GM19351 (cell line): ENCODE measurements at regions not wholly inside any gene's neighbourhood (a gene's known extent, or its start where the extent isn't known, plus 50 kb on each side); places are given as distances from the start of the nearest gene placed in this dataset.

Experiments
- ATAC-seq: cut with Tn5 transposase; IDR thresholded peaks from one replicate; pipeline ENCODE4 v1.9.1; 2021; ENCODE audit warnings: mild to moderate bottlenecking, moderate library complexity; ENCODE audit not compliant: unreplicated experiment

DNA sequence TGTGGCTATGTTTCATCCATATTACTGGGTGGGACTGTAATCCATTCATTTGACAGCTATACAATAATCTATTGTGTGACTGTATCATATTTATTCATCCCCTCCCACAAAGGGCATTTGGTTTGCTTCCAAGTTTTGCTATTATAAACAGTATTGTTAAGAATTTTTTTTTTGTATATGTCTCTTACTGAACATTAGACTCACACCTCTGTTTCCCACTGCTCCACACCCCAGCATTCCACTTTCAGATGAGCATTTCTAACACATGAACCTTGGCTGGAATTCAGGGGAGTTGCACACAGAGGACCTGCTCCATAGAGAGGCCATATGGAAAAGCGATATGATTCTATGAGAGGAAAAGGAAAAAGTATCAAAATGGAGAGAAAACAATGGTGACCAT lies 81.6 kb upstream of the DKK2 start:
- no peak for ATAC-seq

DNA sequence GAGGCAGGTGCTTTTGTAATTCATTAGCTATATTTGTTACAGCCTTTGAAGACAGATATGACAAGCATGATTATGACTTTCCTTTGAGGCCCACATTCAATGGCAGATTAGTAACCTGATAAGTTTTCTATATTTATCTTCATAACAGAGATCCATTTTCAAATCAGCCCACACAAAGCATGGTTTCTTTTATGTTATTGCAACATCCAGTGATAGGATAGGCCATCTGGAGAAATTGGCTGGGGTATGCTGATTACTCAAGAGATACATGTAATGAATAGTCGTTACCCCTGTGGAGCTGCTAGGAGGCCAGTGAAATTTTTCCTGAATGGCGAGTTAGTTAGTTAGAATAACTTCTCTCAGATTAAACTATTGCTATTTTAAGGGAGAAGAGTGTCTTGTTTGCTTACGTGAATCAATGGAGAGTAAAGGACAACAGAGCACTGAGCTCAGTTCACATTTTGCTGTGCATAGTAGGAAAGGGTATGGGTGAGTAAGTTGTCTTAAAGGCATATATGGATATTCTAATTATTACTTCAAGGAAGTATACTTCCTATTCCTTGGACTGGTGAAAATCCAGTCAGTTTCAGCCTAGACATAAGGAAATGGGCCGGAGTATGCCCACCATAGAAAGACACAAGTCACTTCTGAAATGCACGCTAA lies 79.2 kb upstream of the DKK2 start:
- ATAC-seq = no peak

DNA sequence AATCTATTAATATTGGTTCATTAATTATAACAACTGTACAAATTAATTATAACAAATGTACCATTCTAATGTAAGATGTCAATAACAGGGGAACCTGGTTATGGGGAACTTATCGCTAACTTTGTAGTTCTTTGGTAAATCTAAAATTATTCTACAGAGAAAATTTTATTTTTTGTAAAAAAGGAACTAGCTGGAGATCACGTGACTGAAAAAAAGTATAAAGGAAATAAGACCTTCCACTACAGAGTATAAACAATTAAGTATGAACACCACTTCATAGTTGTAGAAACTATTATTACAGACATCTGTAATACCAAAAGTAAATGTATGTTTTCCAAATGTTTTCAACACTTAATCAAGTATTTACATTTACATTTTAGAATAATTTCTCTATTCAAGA lies 77.9 kb upstream of the DKK2 start:
- ATAC-seq = no peak

DNA sequence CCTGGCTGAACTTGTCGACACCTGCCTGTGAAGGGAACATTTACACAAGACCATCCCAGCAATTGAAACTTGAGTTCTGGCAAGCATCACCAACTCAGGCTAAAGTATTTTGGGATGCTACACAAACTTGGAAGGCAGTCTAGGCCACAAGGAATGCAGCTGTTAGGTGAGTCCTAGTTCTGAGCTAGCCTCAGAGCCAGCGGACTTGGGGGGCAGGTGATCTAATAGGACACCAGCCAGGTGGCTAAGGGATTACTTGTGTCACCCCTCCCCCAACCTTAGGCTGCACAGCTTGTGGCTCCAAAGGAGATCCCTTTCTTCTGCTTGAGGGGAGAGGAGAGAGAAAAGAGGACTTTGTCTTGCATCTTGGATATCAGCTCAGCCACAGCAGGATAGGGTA lies 62.3 kb upstream of the DKK2 start:
- ATAC-seq = no peak

DNA sequence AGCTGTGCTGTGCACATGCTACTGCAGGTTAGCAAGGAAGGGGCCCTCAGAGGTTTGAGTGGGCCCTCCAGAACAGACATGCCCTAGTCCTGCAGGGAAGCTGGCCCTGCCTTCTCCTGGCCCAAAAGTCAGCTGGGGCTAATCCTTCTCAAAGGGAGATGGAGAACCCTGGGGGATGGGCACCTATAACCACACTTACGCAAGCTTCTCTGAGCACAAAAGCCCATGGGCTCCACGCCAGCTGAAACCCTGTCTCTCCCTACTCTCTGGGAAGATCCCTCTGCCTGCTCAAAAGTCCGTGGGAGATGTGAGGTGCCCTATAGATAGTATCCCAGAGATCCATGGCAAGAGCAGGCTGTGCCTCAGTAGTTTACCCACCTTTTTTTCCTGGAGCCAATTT lies 58.9 kb upstream of the DKK2 start:
- no peak for ATAC-seq

DNA sequence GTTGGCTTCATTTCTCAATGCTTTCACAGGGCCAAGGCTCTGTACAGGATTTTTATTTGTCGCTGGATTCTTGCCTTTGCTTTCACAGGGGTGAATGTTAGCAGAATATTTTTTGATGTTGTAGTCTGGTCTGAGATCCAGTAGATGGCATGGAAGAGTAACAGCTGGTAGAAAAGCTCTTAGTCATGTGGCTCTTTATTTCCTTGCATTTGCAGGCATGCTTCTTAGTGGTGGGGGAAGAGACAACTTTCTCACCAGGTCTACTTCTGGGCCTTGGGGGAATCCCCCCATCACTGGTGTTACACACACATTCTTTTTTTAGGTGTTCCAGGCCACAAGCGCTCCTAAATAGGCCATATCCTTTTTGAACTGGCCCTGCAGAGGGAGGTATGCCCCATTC lies 58.2 kb upstream of the DKK2 start:
- ATAC-seq = peak; percentile 92
